ENCODE measurements at regions not wholly inside any gene's neighbourhood (a gene's known extent, or its start where the extent isn't known, plus 50 kb on each side); places are given as distances from the start of the nearest gene placed in this dataset.
A peak's percentile ranks its signal among the peaks of the same experiment; 100 is the strongest.
"Not testable (repeated sequence)": the region's sequence is repeated elsewhere in the genome, so short reads cannot be mapped to it uniquely, and the experiment has no call there.

DNA sequence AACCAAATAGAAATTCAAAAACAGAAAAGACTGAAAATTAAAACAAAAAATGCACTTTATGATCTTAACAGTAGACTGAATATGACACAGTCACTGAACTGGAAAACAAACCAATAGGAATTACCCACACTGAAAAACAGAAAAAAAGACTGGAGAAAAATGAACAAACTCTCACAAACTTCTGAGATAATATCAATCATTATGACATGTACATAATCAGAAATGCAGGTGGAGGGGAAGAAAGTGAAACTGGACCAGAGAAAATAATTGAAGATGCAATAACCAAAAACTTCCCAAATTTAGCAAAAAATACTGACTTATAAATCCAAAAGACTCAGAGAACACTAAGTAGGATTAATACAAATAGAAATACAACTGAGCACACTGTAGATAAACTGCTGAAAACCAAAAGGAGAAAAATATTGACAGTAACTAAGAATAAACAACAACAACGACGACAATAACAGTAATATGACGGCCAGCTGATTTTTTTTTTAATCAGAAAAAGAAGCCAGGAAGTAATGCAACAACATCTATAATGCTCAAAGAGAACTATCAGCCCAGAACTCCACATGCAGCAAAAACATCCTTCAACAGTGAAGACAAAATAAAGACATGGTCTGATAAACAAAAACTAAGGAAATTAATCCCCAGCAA, 108.1 kb downstream of the ZFAND4 start:
- H3K27me3 Mint-ChIP-seq, result no peaks in the 10 kb centered on the region
- H3K4me1 Mint-ChIP-seq, result peaks cover 34% of the 10 kb centered on the region
- ATAC-seq (replicated peaks; ENCODE audit: extremely low read depth, poor library complexity, severe bottlenecking) (no peak), DNase-seq (ENCODE audit: low spot score in 2 of 2) (no peak)
- H3K36me3 Mint-ChIP-seq (ENCODE audit: insufficient read depth), result peaks cover 2% of the 10 kb centered on the region
- H3K4me3 Mint-ChIP-seq, result no peak overlapping the region
- H3K27ac Mint-ChIP-seq (ENCODE audit: low read depth), result no peak overlapping the region
- H3K9me3 Mint-ChIP-seq, result no peaks in the 10 kb centered on the region

DNA sequence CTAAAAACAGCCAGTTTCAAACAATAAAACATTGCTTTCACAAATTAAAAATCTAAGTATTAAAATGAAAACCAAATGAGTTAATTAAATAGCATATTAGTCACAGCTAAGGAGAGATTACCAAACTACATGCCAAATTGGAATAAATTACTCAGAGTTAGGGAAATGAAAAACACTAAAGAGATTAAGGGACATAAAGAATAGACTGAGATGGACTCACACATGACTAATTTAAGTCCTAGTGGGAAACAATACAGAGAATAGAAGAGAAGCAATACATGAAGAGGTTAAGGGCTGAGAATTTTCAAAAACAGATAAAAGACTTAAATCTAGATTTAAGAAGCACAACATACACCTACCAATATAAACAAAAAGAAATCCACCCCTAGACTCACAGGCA, 110.6 kb downstream of the ZFAND4 start:
- Mint-ChIP-seq H3K27ac (ENCODE audit: low read depth) (no peak overlapping the region), H3K4me3 (no peak overlapping the region), H3K36me3 (ENCODE audit: insufficient read depth) (peaks cover 1% of the 10 kb centered on the region), H3K27me3 (no peaks in the 10 kb centered on the region), H3K4me1 (peaks cover 48% of the 10 kb centered on the region), H3K9me3 (no peaks in the 10 kb centered on the region)
- ATAC-seq (replicated peaks; ENCODE audit: extremely low read depth, poor library complexity, severe bottlenecking), result no peak
- DNase-seq (ENCODE audit: low spot score in 2 of 2), result no peak

DNA sequence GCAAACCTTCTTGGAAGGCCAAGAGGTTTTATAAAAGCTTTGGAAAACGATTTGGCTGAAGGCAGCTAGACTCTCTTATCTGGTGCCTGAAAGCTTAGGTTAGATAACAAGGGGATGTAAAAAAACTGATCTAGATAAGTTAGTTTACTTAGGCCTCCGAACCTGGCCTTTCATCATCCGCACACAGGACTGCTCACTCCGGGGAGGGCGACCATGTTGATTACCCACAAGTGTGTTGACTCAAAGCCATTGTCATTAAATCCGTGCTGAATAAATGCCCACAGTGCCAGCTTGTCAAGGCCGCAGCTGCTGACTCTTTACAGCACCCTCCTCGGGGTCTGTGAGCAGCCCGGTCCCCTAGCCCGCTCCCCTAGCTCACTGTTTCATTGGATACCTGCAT, 112.3 kb downstream of the ZFAND4 start:
- no peak overlapping the region for H3K4me3 Mint-ChIP-seq
- peaks cover 1% of the 10 kb centered on the region for H3K36me3 Mint-ChIP-seq (ENCODE audit: insufficient read depth)
- no peak for ATAC-seq (replicated peaks; ENCODE audit: extremely low read depth, poor library complexity, severe bottlenecking)
- DNase-seq (ENCODE audit: low spot score in 2 of 2), result no peak
- H3K9me3 Mint-ChIP-seq, result no peaks in the 10 kb centered on the region
- peaks cover 48% of the 10 kb centered on the region for H3K4me1 Mint-ChIP-seq
- no peaks in the 10 kb centered on the region for H3K27me3 Mint-ChIP-seq
- H3K27ac Mint-ChIP-seq (ENCODE audit: low read depth), result no peak overlapping the region

DNA sequence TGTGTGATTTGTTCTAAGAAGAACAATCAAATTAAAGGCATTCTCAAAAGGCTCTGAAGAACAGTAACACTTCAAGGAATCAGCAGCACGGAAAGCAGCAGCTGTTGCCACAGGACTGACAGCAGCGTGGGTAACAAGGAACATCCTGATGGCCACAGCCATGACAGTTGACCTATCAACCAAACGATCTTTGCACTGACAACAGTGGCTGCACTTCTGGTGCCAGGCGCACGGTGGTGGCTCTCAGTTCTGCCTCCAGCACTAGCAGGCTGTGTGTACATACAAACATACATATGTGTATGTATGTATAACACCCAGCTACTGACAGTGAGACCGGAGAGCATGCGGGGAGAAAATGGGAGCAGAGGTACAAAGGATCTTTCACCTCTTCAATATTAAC, 114.1 kb downstream of the ZFAND4 start:
- Mint-ChIP-seq H3K4me3 (peak overlapping the region; percentile 42), H3K9me3 (no peaks in the 10 kb centered on the region), H3K4me1 (peaks cover 39% of the 10 kb centered on the region), H3K27ac (ENCODE audit: low read depth) (peak overlapping the region; percentile 80), H3K27me3 (no peaks in the 10 kb centered on the region), H3K36me3 (ENCODE audit: insufficient read depth) (no peaks in the 10 kb centered on the region)
- ATAC-seq (replicated peaks; ENCODE audit: extremely low read depth, poor library complexity, severe bottlenecking) (no peak), DNase-seq (ENCODE audit: low spot score in 2 of 2) (no peak)

DNA sequence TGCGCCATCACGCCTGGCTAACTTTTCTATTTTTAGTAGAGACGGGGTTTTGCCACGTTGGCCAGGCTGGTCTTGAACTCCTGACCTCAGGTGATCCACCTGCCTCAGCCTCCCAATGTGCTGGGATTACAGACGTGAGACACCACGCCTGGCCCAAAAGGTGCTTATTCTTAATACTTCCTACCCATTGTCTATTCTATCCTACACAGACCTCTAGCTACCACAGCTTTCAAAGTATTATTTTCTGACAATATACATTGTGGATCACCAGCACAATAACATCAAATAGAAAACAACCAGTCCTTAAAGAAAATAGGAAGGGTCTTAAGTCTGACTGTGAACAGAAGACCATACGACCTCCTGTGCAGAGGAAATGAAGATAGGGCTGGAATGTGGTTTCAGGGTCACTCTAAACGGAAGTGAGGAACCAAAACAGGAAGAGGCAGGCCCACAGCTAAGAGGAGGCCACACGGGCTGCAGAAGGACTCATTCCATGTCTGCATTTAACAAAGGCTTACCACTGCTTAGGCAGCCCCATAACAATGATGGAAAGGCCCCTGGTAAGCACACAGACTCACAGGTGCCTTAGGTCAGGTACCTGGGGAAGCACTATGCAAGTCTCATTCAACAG, 115.2 kb downstream of the ZFAND4 start:
- peak; percentile 68 for ATAC-seq (replicated peaks; ENCODE audit: extremely low read depth, poor library complexity, severe bottlenecking)
- Mint-ChIP-seq H3K36me3 (ENCODE audit: insufficient read depth) (no peaks in the 10 kb centered on the region), H3K9me3 (no peaks in the 10 kb centered on the region), H3K27me3 (no peaks in the 10 kb centered on the region), H3K4me3 (peak overlapping the region; percentile 37), H3K4me1 (peaks cover 42% of the 10 kb centered on the region), H3K27ac (ENCODE audit: low read depth) (peak overlapping the region; percentile 80)
- DNase-seq (ENCODE audit: low spot score in 2 of 2), result no peak

DNA sequence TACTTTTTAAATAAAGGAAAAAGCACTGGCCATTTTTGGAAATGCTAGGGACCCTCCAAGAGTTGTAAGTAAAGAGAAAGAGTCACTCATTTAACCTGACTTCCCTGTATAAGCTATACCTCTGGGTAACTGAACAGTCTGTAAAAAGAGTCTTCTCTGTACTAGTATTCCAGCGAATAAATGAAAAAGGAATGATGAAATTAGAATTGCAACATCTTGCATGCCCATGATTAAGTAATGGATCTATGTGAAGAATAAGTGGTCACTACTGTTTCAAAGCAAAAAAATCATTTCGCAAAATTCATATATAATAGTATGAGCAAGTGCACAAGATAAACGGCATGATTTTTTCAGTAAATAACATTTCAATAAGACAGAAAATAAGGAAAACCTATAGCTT, 116.8 kb downstream of the ZFAND4 start:
- Mint-ChIP-seq H3K9me3 (no peaks in the 10 kb centered on the region), H3K27me3 (no peaks in the 10 kb centered on the region), H3K27ac (ENCODE audit: low read depth) (no peak overlapping the region), H3K4me1 (peaks cover 41% of the 10 kb centered on the region), H3K4me3 (no peak overlapping the region), H3K36me3 (ENCODE audit: insufficient read depth) (peaks cover 2% of the 10 kb centered on the region)
- no peak for ATAC-seq (replicated peaks; ENCODE audit: extremely low read depth, poor library complexity, severe bottlenecking)
- DNase-seq (ENCODE audit: low spot score in 2 of 2), result no peak

DNA sequence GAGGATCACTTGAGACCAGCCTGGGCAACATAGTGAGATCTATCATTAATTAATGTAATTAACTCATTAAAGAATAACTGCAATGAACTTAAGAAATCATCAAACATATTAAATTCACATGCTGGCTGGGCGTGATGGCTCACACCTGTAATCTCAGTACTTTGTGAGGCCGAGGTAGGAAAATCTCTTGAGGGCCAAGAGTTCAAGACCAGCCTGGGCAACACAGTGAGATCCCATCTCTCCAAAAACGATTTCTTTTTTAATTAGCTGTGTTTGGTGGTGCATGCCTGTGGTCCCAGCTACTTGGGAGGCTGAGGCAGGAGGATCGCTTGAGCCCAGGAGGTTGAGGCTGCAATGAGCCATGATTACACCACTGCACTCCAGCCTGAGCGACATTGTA, 117.2 kb downstream of the ZFAND4 start:
- not testable (repeated sequence) for H3K27me3 Mint-ChIP-seq; H3K9me3 Mint-ChIP-seq; ATAC-seq (replicated peaks; ENCODE audit: extremely low read depth, poor library complexity, severe bottlenecking); H3K4me3 Mint-ChIP-seq; H3K27ac Mint-ChIP-seq (ENCODE audit: low read depth); DNase-seq (ENCODE audit: low spot score in 2 of 2); H3K36me3 Mint-ChIP-seq (ENCODE audit: insufficient read depth)
- H3K4me1 Mint-ChIP-seq, result peaks cover 41% of the 10 kb centered on the region

DNA sequence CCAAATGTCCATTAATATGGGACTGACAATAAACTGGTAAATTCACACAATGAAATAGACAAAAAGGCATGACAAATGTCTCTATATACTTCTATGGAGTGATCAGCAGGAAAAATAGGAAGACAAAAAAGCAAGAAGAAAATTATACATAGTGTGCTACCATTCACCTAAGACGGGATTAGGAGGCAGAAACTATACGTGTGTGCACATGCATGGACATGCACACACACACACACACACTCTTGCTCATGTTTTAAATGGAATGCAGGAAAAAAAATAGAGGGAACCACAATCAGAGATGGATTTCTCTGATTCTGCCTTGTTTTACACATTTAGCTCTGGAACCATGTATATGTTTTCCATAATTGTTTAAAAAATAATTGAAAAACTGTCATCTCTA, 119.0 kb downstream of the ZFAND4 start:
- Mint-ChIP-seq H3K9me3 (no peaks in the 10 kb centered on the region), H3K27me3 (no peaks in the 10 kb centered on the region), H3K36me3 (ENCODE audit: insufficient read depth) (peaks cover 2% of the 10 kb centered on the region), H3K4me3 (no peak overlapping the region), H3K4me1 (peaks cover 33% of the 10 kb centered on the region), H3K27ac (ENCODE audit: low read depth) (no peak overlapping the region)
- ATAC-seq (replicated peaks; ENCODE audit: extremely low read depth, poor library complexity, severe bottlenecking), result no peak
- no peak for DNase-seq (ENCODE audit: low spot score in 2 of 2)

DNA sequence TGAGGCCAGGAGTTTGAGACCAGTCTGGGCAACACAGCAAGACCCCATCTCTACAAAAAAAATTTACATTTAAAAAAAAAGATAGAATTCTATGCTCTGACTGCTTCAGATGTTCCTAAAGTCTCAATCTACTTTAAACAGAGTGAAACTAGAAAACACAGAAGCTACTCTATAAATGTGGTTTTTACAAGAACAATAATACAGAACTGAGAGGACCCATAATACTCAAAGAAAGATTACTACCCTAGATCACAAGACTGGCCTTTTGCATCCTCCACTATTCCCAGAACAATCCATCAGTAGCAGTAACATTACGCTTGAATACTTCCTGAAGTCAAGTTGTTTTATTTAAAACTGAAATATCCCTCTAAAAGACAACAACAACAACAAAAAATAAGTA, 119.4 kb downstream of the ZFAND4 start:
- ATAC-seq (replicated peaks; ENCODE audit: extremely low read depth, poor library complexity, severe bottlenecking) (no peak), DNase-seq (ENCODE audit: low spot score in 2 of 2) (no peak)
- H3K36me3 Mint-ChIP-seq (ENCODE audit: insufficient read depth), result peaks cover 2% of the 10 kb centered on the region
- H3K9me3 Mint-ChIP-seq, result no peaks in the 10 kb centered on the region
- no peak overlapping the region for H3K4me3 Mint-ChIP-seq
- H3K27ac Mint-ChIP-seq (ENCODE audit: low read depth), result no peak overlapping the region
- H3K4me1 Mint-ChIP-seq, result peaks cover 33% of the 10 kb centered on the region
- no peaks in the 10 kb centered on the region for H3K27me3 Mint-ChIP-seq

DNA sequence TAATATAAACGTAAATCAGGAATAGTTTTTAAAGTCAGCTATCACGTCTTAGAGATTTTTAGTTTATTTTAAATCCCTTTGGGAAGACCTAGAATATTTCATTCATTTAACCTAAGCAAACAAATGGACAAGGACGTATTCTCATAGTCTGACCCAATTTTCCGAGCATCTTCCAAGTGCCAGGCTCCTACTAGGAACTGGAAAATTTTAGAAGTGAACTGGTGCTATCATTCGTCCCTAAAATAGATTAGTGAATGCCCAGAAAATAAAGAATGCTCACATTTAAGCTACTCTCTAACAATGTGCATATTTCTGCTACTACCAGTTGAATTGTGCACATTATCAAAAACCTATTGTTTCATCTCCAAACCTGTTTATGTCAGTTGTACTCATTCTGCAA, 120.1 kb downstream of the ZFAND4 start:
- DNase-seq (ENCODE audit: low spot score in 2 of 2) (no peak), ATAC-seq (replicated peaks; ENCODE audit: extremely low read depth, poor library complexity, severe bottlenecking) (no peak)
- Mint-ChIP-seq H3K4me1 (peaks cover 30% of the 10 kb centered on the region), H3K9me3 (no peaks in the 10 kb centered on the region), H3K27me3 (no peaks in the 10 kb centered on the region), H3K36me3 (ENCODE audit: insufficient read depth) (peaks cover 2% of the 10 kb centered on the region), H3K4me3 (no peak overlapping the region), H3K27ac (ENCODE audit: low read depth) (no peak overlapping the region)

DNA sequence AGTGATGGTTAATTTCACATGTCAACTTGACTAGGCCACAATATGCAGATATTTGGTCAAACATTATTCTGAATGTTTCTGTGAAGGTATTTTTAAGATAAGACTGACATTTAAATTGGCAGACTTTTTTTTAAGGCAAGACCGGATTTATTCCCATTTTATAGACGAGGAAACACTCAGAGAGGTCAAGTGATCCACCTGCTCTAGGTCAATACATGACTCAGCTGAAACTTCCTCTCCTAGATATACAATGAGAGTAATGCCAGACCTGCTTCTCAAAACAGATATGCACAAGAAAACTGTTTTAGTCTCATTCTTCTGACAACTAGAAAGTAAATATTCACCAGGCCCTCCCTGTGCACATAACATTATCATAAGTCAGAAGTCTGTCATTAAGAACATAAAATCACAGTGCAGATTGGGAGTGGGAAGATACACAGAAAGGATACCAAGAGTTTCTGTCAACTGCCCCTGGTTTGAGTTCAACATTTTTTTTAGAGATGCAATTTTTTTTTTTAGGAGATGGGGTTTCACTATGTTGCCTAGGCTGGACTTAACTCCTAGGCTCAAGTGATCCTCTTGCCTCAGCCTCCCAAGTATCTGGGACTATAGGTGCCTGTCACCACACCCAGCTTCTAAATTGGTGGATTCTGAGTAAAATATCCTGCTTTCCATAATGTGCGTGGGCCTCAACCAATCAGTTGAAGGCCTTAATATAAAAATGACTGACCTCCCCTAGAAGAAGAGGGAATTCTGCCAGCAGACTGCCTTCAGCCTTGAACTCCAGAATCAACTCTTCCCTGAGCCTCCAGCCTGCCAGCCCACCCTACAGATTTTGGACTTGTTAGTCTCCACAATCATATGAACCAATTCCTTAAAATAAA, 121.4 kb downstream of the ZFAND4 start:
- ATAC-seq (replicated peaks; ENCODE audit: extremely low read depth, poor library complexity, severe bottlenecking) (no peak), DNase-seq (ENCODE audit: low spot score in 2 of 2) (no peak)
- Mint-ChIP-seq H3K36me3 (ENCODE audit: insufficient read depth) (peaks cover 2% of the 10 kb centered on the region), H3K4me3 (no peak overlapping the region), H3K27ac (ENCODE audit: low read depth) (peak overlapping the region; percentile 12), H3K4me1 (peaks cover 20% of the 10 kb centered on the region), H3K27me3 (no peaks in the 10 kb centered on the region), H3K9me3 (no peaks in the 10 kb centered on the region)

DNA sequence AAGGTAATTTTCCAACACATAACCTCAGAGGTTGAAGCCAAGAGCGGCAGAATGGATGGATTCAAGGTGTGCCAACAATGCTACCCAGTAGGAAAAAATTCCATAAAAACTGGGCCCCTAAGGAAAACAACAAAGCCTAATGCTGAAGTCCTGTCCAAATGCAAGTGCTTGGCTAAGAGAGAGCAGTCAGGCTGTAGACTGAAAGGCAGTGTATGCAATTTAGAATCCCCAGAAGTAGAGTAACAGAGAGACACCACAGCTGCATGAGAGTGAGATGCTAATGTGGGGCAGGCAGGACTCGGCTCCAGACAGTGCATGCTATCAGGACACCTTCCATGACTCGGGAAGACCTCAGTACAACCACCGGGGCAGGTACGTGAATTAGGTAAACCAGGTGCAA, 124.5 kb downstream of the ZFAND4 start:
- ATAC-seq (replicated peaks; ENCODE audit: extremely low read depth, poor library complexity, severe bottlenecking) (no peak), DNase-seq (ENCODE audit: low spot score in 2 of 2) (no peak)
- Mint-ChIP-seq H3K27ac (ENCODE audit: low read depth) (no peak overlapping the region), H3K9me3 (no peaks in the 10 kb centered on the region), H3K27me3 (no peaks in the 10 kb centered on the region), H3K36me3 (ENCODE audit: insufficient read depth) (peaks cover 2% of the 10 kb centered on the region), H3K4me3 (no peak overlapping the region), H3K4me1 (peaks cover 13% of the 10 kb centered on the region)

DNA sequence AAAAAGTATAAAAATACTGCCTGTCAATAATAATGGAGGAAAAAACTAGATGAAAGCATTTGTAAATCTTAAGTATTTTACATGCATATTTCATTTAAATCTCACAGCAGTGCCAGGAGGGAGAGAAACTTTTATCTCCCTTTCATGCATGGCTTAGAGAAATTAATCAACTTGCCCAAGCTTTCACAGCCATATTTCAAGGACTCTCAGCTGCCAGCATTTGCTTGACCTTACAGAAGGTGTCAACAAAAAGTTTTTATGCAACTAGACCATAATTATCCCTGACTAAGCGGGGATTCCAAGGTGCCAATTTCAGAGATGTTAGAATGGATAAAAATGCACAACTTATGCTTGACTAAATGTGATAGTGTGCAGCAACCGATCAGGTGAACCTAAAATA, 125.4 kb downstream of the ZFAND4 start:
- H3K27me3 Mint-ChIP-seq, result no peaks in the 10 kb centered on the region
- H3K36me3 Mint-ChIP-seq (ENCODE audit: insufficient read depth), result peaks cover 2% of the 10 kb centered on the region
- no peak overlapping the region for H3K27ac Mint-ChIP-seq (ENCODE audit: low read depth)
- no peak overlapping the region for H3K4me3 Mint-ChIP-seq
- peaks cover 13% of the 10 kb centered on the region for H3K4me1 Mint-ChIP-seq
- ATAC-seq (replicated peaks; ENCODE audit: extremely low read depth, poor library complexity, severe bottlenecking), result no peak
- H3K9me3 Mint-ChIP-seq, result no peaks in the 10 kb centered on the region
- DNase-seq (ENCODE audit: low spot score in 2 of 2), result no peak

Data from central memory CD8-positive, alpha-beta T cell (primary cell).